ENCODE measurements at regions not wholly inside any gene's neighbourhood (a gene's known extent, or its start where the extent isn't known, plus 50 kb on each side); places are given as distances from the start of the nearest gene placed in this dataset.
A peak's percentile ranks its signal among the peaks of the same experiment; 100 is the strongest.

GRCh38 chr3:13207975-13208705 is 134.9 kb upstream of the IQSEC1 start:
- DNase-seq, result no peak

- DNase-seq, result no peak
Measured at GRCh38 chr3:13207578-13207922, 134.3 kb upstream of the IQSEC1 start.

- DNase-seq, result no peak
Measured at GRCh38 chr3:13206799-13207577, 133.8 kb upstream of the IQSEC1 start.

GRCh38 chr3:13205567-13206143 is 132.4 kb upstream of the IQSEC1 start:
- no peak for DNase-seq

GRCh38 chr3:13204177-13204581 is 130.9 kb upstream of the IQSEC1 start:
- DNase-seq, result no peak

GRCh38 chr3:13203398-13204176 is 130.4 kb upstream of the IQSEC1 start:
- no peak for DNase-seq

GRCh38 chr3:13202744-13203397 is 129.6 kb upstream of the IQSEC1 start:
- DNase-seq, result no peak

- peak; percentile 5 for DNase-seq
Measured at GRCh38 chr3:13201851-13202250, 128.6 kb upstream of the IQSEC1 start.

- DNase-seq, result no peak
Measured at GRCh38 chr3:13200946-13201345, 127.7 kb upstream of the IQSEC1 start.

- DNase-seq, result no peak
Measured at GRCh38 chr3:13200465-13200864, 127.2 kb upstream of the IQSEC1 start.

- no peak for DNase-seq
Measured at GRCh38 chr3:13199899-13200451, 126.7 kb upstream of the IQSEC1 start.

- no peak for DNase-seq
Measured at GRCh38 chr3:13199006-13199776, 126.0 kb upstream of the IQSEC1 start.

GRCh38 chr3:13198264-13198879 is 125.1 kb upstream of the IQSEC1 start:
- no peak for DNase-seq

GRCh38 chr3:13197795-13198194 is 124.6 kb upstream of the IQSEC1 start:
- no peak for DNase-seq

GRCh38 chr3:13197281-13197680 is 124.1 kb upstream of the IQSEC1 start:
- DNase-seq, result no peak

GRCh38 chr3:13195374-13195773 is 122.1 kb upstream of the IQSEC1 start:
- no peak for DNase-seq

- DNase-seq, result no peak
Measured at GRCh38 chr3:13194285-13195209, 121.3 kb upstream of the IQSEC1 start.

GRCh38 chr3:13193320-13194284 is 120.4 kb upstream of the IQSEC1 start:
- no peak for DNase-seq
